NB4 (cell line): ENCODE measurements at regions not wholly inside any gene's neighbourhood (a gene's known extent, or its start where the extent isn't known, plus 50 kb on each side); places are given as distances from the start of the nearest gene placed in this dataset.

Experiments
- DNase-seq: peaks from one replicate; pipeline ENCODE4 v3.0.0; 2010; ENCODE audit warnings: low read depth
- H3K4me3 ChIP-seq: one replicate; pipeline ENCODE4 v1.5.1; 2011; ENCODE audit warnings: mild to moderate bottlenecking, low read depth, low read length, moderate library complexity
- CTCF ChIP-seq: IDR thresholded peaks from one replicate; pipeline ENCODE4 v1.5.1; 2012; ENCODE audit warnings: low read depth, low read length
- MYC ChIP-seq: IDR thresholded peaks from 2 replicates; pipeline ENCODE4 v1.6.1; 2011; ENCODE audit warnings: low read depth, low read length
- POLR2A ChIP-seq: IDR thresholded peaks from 2 replicates; pipeline ENCODE4 v1.6.1; 2011; ENCODE audit warnings: mild to moderate bottlenecking; ENCODE audit not compliant: insufficient read length; ENCODE audit errors: extremely low read depth
- TF ChIP-seq, protein P1 (sequence below): IDR thresholded peaks from 2 replicates; pipeline ENCODE4 v1.6.1; 2011; ENCODE audit warnings: low read depth, low read length

DNA sequence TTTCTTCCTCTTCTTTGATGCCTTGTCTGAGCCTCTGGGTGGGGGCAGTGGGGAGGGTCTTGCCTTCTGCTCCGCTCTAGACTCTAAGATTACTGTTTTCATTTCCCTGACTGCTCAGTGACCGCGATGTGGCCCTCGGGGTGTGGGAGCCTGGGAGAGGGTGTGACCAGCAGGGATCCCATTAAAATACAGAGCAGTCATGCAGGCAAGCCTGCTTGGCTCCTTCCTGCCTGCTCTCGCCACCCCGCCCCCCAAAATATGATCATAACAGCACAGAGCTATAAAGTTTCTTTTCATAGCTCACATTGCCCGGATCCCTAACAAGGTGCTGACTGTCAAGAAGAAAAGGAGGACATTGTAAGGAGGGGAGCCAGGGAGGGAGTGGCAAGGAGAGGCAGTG lies 332.9 kb downstream of the RAB28 start:
- H3K4me3 ChIP-seq, result no peak overlapping the region
- no peak for DNase-seq
- no peak for TF ChIP-seq MYC
- no peak for TF ChIP-seq CTCF
- TF ChIP-seq POLR2A, result no peak
- TF ChIP-seq, protein P1, sequence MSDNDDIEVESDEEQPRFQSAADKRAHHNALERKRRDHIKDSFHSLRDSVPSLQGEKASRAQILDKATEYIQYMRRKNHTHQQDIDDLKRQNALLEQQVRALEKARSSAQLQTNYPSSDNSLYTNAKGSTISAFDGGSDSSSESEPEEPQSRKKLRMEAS, result no peak

DNA sequence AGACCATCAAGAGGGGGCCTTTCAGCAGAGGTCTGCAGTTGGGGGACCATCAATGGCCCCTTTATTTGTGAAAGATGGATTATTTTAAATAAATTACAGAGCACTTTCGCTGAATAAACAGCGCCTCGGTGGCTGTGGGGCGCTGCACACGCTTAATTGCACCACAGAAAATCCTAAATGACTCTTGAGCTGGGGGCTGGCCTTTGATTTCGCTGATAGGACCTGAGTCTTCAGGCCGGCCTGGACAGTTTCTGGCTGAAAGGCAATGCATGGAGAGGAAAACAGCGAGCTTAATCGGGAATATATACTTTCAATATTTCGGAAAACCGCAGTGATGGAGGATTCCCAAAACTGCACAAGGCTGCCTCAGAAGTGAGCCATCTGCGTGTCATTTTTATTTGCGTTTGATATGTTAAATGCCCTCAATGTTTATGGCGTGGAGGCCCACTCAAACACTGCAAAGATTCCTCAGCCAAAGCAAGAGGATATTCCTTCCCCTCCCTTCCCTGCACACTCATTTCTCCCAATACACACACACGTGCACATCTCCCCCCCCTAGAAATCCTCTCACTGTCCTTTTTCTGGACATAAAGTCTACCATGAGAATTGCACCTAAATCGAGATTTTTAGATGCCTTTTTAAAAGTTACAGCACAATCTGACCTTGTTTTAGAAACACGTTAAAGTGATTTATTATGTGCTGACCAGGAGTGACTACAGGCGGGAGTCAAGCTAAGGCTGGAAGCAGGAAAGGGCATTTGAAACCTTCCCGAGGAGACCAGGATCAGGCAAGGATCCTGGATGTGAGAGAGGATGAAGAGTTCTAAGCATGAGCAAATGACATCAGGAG lies 340.7 kb downstream of the RAB28 start:
- TF ChIP-seq MYC (no peak), POLR2A (no peak), CTCF (no peak)
- TF ChIP-seq, protein P1, result no peak
- no peak overlapping the region for H3K4me3 ChIP-seq
- no peak for DNase-seq

- H3K4me3 ChIP-seq, result no peak overlapping the region
- no peak for DNase-seq
- TF ChIP-seq, protein P1, result no peak
- TF ChIP-seq MYC (no peak), POLR2A (no peak), CTCF (no peak)
Measured at GRCh38 chr4:13142726-13143125, 341.4 kb downstream of the RAB28 start.

DNA sequence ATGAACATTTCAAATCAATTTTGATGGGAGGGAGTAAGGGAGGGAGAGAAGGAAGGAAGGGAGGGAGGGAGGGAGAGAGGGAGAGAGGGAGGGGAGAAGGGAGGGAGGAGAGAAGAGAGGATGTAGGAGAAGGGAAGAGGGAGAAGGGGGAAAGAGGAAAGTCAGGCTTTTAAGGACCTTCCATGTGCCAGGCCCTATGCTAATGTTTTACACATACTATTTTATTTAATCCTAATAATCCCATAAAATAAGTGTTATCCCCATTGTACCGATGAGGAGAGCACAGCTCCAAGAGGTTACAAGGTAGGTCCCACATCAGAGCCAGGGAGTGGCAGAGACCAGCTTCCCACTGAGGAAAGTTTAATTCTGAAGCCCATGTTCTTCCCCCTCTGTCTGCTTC lies 341.9 kb downstream of the RAB28 start:
- H3K4me3 ChIP-seq, result no peak overlapping the region
- TF ChIP-seq, protein P1, result no peak
- no peak for TF ChIP-seq CTCF
- TF ChIP-seq MYC, result no peak
- no peak for TF ChIP-seq POLR2A
- DNase-seq, result no peak

DNA sequence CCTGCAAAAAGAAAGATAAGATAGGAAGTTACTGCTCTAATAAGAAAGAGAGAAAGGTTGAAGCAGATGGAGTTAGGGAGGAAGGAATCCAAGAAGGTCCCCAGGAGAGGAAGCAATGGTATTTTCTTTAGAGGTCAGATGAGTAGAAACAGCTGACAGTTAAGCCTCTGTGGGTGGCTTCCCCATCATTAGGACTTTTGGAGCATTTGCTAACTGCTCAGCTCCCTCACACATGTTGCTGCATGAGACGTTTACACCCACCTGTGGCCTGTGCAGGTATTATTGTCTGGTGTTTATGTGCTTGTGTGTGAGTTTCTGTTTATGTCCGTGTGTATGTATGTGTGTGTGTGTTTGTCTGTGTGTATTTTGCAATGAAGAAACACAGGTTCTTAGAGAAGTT lies 346.8 kb downstream of the RAB28 start:
- no peak overlapping the region for H3K4me3 ChIP-seq
- TF ChIP-seq POLR2A, result no peak
- TF ChIP-seq CTCF, result no peak
- no peak for TF ChIP-seq MYC
- TF ChIP-seq, protein P1, result no peak
- no peak for DNase-seq
